ENCODE measurements at regions not wholly inside any gene's neighbourhood (a gene's known extent, or its start where the extent isn't known, plus 50 kb on each side); places are given as distances from the start of the nearest gene placed in this dataset.

- no peak for TF ChIP-seq CTCF (IDR thresholded peaks at IDR 0.05; ENCODE audit: low read depth, low read length)
- no peak for TF ChIP-seq POLR2A (IDR thresholded peaks at IDR 0.05; ENCODE audit: extremely low read depth, insufficient read length)
Observed at GRCh38 chr4:131296192-131296591, 1852.9 kb upstream of the PCDH10 start.
